ENCODE measurements at regions not wholly inside any gene's neighbourhood (a gene's known extent, or its start where the extent isn't known, plus 50 kb on each side); places are given as distances from the start of the nearest gene placed in this dataset.

DNA sequence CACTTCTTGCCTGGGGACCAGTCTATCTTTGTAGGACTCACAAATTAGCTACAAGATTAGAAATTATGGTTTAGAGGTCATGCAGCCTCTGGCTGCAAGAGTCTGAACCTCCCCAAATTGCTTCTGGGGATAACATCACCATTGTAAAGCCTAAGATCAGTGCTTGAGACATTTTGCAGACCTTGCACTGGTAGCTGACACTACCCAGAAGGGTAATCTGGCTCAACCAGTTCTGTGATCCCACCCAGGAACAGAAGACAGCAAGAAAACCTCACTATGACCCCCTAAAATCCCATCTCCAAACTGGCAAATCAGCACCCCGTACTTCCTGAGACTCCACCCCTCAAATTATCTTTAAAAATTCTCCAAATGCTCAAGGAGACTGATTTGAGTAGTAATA lies 58.2 kb upstream of the CDK13 start:
- FAIRE-seq: no peak

DNA sequence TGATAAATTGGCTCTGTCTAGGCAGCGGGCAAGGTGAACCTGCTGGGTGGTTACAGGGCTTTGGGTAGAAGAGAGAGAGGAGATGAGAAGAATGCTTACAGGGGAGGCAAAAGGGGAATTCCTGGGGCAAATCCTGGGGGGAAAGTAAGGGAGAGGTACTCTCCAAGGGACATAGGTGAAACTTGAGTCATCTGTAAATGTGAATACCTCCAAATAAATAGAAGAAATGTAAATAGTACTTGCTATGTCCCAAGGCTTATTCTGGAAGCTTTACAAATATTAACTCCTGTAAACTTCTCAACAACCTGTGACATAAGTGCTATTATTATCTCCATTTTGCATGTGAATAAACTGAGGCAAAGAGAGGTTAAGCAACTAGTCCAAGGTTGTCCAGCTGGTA lies 57.7 kb upstream of the CDK13 start:
- no peak for FAIRE-seq

DNA sequence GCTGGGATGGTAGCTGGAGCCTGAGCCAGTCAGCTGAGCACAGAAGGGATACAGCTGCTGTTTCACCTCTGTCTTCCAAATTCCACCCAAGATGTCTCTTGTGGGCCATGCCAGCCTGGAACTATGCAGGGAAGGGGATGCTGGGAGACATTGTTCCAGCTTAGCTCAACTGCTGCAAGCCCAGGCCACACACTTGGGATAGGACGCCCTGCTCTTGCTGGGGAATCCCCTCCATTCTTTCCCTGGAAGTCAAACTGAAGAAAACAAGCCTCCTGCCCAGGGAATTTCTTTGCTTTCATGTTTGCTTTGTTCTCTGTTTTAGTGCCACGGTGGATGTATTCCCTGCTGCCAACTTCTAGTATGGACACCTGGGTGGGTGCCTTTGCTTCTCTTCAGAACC lies 55.2 kb upstream of the CDK13 start:
- FAIRE-seq: no peak

DNA sequence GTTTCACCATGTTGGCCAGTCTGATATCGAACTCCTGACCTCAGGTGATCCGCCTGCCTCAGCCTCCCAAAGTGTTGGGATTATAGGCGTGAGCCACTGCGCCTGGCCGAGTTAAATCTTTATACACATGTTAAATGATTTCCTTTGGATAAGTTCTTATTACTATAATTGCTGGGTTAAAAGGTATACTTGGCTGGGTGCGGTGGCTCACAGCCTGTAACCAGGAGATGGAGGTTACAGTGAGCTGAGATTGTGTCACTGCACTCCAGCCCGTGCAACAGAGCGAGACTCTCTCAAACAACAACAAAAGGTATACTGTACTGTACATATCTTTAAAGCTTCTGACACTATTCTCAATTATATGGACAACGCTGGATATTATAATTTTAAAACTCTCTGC lies 53.2 kb upstream of the CDK13 start:
- no peak for FAIRE-seq

DNA sequence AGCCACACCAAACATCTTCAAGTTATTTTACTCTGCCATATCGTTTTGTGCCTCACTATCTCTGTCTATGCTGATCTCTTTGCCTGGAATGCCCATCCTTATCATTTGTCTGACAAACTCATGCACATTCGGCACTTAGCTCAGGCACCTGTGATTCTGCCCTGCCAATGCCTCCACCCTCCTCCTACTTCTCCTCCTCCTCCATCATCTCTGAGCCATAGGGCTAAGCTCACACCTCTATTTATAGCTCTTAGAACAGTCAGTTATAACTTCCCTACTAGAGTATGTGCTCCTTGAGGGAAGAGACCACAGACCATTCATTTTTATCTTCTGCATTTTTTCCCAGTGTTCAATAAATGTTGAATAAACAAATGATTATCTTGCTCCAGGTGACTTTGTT lies 51.2 kb upstream of the CDK13 start:
- FAIRE-seq: no peak

All from G401.6 (cell line).